ENCODE measurements at regions not wholly inside any gene's neighbourhood (a gene's known extent, or its start where the extent isn't known, plus 50 kb on each side); places are given as distances from the start of the nearest gene placed in this dataset.
"Not testable (repeated sequence)": the region's sequence is repeated elsewhere in the genome, so short reads cannot be mapped to it uniquely, and the experiment has no call there.

DNA sequence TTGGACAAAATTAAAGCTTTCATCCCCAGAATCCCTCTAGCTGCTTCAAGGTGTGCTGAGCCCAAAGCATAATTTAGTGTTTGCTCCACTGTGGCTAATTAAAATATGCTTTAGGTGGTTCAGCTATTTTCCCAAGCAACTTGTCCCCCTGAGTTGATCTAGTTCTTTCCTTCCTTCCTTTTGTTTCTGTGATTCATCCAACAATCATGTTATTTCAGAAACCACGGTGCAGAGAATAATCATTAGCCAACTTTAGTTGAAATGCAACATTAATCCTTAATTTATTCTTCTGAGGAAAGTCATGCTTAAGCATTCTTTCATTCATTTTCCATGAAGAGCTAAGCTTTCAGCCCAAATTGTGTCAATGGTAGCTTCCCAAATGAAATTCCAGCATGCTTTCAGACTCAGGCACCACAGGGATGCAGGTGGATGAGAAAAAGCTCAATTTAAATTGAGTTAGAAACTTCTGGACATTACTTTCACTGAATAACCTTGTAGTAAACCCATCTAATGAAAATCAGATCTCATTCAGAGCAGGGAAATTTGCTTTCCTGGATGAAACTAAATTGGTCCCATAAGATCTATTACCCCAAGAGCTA, 209.0 kb upstream of the NT5E start:
- no peaks in the 10 kb centered on the region for H3K9me3 ChIP-seq (ENCODE audit: control insufficient read depth, low read length)
- TF ChIP-seq CTCF (conservative IDR thresholded peaks at IDR 0.05): no peak
- H3K27me3 Mint-ChIP-seq (ENCODE audit: insufficient read depth): no peaks in the 10 kb centered on the region
- H3K27ac ChIP-seq (ENCODE audit: low read depth, low read length): no peak overlapping the region
- no peak for DNase-seq
- H3K9me3 Mint-ChIP-seq: no peaks in the 10 kb centered on the region
- H3K36me3 ChIP-seq (ENCODE audit: control insufficient read depth, insufficient read depth, low read length): no peaks in the 10 kb centered on the region
- no peaks in the 10 kb centered on the region for H3K36me3 Mint-ChIP-seq (ENCODE audit: low read depth)
- no peak overlapping the region for H3K27ac Mint-ChIP-seq
- H3K4me3 Mint-ChIP-seq: no peak overlapping the region
- no peak overlapping the region for H3K4me3 ChIP-seq (ENCODE audit: low read length)
- no peaks in the 10 kb centered on the region for H3K27me3 ChIP-seq (ENCODE audit: control insufficient read depth, insufficient read depth, low read length, poor library complexity, severe bottlenecking)
- H3K9ac ChIP-seq (ENCODE audit: extremely low read depth, low read length, poor library complexity, severe bottlenecking): no peak overlapping the region
- 84 to 100% methylated on average over 1 of the region's 1 CpG for WGBS, 2 experiments (ENCODE audit: insufficient coverage in 1 of 2, insufficient read length in 1 of 2)
- H3K4me1 Mint-ChIP-seq: no peaks in the 10 kb centered on the region
- no peaks in the 10 kb centered on the region for H3K4me1 ChIP-seq (ENCODE audit: control insufficient read depth, insufficient read depth, low read length)

DNA sequence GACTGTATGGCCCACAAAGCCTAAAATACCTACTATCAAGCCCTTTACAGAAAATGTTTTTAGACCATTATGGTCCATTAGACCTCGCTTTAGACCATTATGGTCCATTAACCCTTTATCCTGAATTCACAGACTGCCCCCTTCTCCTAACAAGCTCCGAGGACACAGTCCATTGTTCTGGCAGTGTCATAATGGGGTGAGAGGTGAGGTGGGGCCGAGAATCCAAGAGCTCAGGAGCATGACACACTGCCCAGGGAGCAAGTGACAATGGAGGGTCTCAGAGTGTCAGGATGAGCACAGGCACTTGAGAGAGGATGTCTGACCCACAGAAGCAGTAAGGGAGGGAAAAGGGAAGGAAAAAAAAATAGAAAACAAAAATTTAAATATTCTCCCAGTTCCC, 212.4 kb upstream of the NT5E start:
- no peak for TF ChIP-seq CTCF (conservative IDR thresholded peaks at IDR 0.05)
- no peaks in the 10 kb centered on the region for H3K4me1 Mint-ChIP-seq
- H3K27me3 Mint-ChIP-seq (ENCODE audit: insufficient read depth): no peaks in the 10 kb centered on the region
- H3K36me3 ChIP-seq (ENCODE audit: control insufficient read depth, insufficient read depth, low read length): no peaks in the 10 kb centered on the region
- DNase-seq: no peak
- no peaks in the 10 kb centered on the region for H3K4me1 ChIP-seq (ENCODE audit: control insufficient read depth, insufficient read depth, low read length)
- no peaks in the 10 kb centered on the region for H3K27me3 ChIP-seq (ENCODE audit: control insufficient read depth, insufficient read depth, low read length, poor library complexity, severe bottlenecking)
- WGBS, 2 experiments (ENCODE audit: insufficient coverage in 1 of 2, insufficient read length in 1 of 2): 76% methylated on average over 3 of the region's 3 CpGs; no CpG with 5 or more reads in 1 of the 2 experiments
- H3K4me3 ChIP-seq (ENCODE audit: low read length): no peak overlapping the region
- H3K27ac ChIP-seq (ENCODE audit: low read depth, low read length): no peak overlapping the region
- H3K9me3 Mint-ChIP-seq: no peaks in the 10 kb centered on the region
- H3K36me3 Mint-ChIP-seq (ENCODE audit: low read depth): no peaks in the 10 kb centered on the region
- H3K27ac Mint-ChIP-seq: no peak overlapping the region
- no peak overlapping the region for H3K4me3 Mint-ChIP-seq
- H3K9ac ChIP-seq (ENCODE audit: extremely low read depth, low read length, poor library complexity, severe bottlenecking): no peak overlapping the region
- no peaks in the 10 kb centered on the region for H3K9me3 ChIP-seq (ENCODE audit: control insufficient read depth, low read length)

DNA sequence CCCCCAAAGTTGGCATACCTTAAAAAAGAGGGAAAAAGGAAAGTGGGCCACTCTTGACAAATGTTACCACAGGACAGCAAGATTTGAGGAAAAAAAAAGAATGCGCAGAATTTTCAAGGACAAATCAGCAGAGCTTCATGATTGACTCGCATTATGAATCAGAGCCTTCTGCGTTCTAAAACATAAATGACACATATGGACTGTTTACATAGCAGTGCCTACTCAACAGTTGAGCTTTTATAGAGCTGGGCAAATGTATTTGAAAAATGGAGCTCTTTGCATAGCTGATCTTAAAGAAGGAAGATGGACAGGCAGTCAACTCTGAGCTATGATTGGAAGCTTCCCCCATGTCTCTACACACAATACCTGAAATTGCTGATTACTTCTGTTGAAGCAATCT, 213.2 kb upstream of the NT5E start:
- Histone ChIP-seq H3K9me3 (ENCODE audit: control insufficient read depth, low read length) (no peaks in the 10 kb centered on the region), H3K27ac (ENCODE audit: low read depth, low read length) (no peak overlapping the region), H3K4me3 (ENCODE audit: low read length) (no peak overlapping the region), H3K36me3 (ENCODE audit: control insufficient read depth, insufficient read depth, low read length) (no peaks in the 10 kb centered on the region), H3K4me1 (ENCODE audit: control insufficient read depth, insufficient read depth, low read length) (no peaks in the 10 kb centered on the region), H3K9ac (ENCODE audit: extremely low read depth, low read length, poor library complexity, severe bottlenecking) (no peak overlapping the region), H3K27me3 (ENCODE audit: control insufficient read depth, insufficient read depth, low read length, poor library complexity, severe bottlenecking) (no peaks in the 10 kb centered on the region)
- no peak for DNase-seq
- no peak overlapping the region for H3K27ac Mint-ChIP-seq
- H3K36me3 Mint-ChIP-seq (ENCODE audit: low read depth): no peaks in the 10 kb centered on the region
- no peaks in the 10 kb centered on the region for H3K9me3 Mint-ChIP-seq
- no peak for TF ChIP-seq CTCF (conservative IDR thresholded peaks at IDR 0.05)
- no peak overlapping the region for H3K4me3 Mint-ChIP-seq
- H3K27me3 Mint-ChIP-seq (ENCODE audit: insufficient read depth): no peaks in the 10 kb centered on the region
- H3K4me1 Mint-ChIP-seq: no peaks in the 10 kb centered on the region
- 75 to 86% methylated on average over 3 of the region's 3 CpGs for WGBS, 2 experiments (ENCODE audit: insufficient coverage in 1 of 2, insufficient read length in 1 of 2)

GRCh38 chr6:85227345-85227744, 222.5 kb upstream of the NT5E start:
- not testable (repeated sequence) for DNase-seq; H3K27me3 Mint-ChIP-seq (ENCODE audit: insufficient read depth); H3K4me1 ChIP-seq (ENCODE audit: control insufficient read depth, insufficient read depth, low read length); H3K9ac ChIP-seq (ENCODE audit: extremely low read depth, low read length, poor library complexity, severe bottlenecking); H3K4me3 Mint-ChIP-seq; H3K27ac ChIP-seq (ENCODE audit: low read depth, low read length); H3K27ac Mint-ChIP-seq; H3K4me3 ChIP-seq (ENCODE audit: low read length); H3K4me1 Mint-ChIP-seq; H3K36me3 Mint-ChIP-seq (ENCODE audit: low read depth); H3K36me3 ChIP-seq (ENCODE audit: control insufficient read depth, insufficient read depth, low read length); H3K27me3 ChIP-seq (ENCODE audit: control insufficient read depth, insufficient read depth, low read length, poor library complexity, severe bottlenecking)
- H3K9me3 Mint-ChIP-seq: peaks cover 38% of the 10 kb centered on the region
- WGBS, 2 experiments (ENCODE audit: insufficient coverage in 1 of 2, insufficient read length in 1 of 2): 80% methylated on average over 1 of the region's 1 CpG; no CpG with 5 or more reads in 1 of the 2 experiments
- H3K9me3 ChIP-seq (ENCODE audit: control insufficient read depth, low read length): peaks cover 10% of the 10 kb centered on the region

DNA sequence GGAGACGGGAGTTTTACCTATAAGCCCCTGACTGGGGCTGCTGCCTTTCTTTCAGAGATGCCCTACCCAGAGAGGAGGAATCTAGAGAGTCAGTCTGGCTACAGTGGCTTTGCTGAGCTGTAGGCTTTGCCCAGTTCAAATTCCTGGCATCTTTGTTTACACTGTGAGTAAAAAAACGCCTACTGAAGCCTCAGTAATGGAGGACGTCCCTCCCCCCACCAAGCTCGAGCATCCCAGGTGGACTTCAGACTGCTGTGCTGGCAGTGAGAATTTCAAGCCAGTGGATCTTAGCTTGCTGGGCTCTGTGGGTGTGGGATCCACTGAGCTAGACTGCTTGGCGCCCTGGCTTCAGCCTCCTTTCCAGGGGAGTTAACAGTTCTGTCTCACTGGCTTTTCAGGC, 237.1 kb upstream of the NT5E start:
- DNase-seq; H3K9ac ChIP-seq (ENCODE audit: extremely low read depth, low read length, poor library complexity, severe bottlenecking); H3K4me1 ChIP-seq (ENCODE audit: control insufficient read depth, insufficient read depth, low read length); H3K4me3 Mint-ChIP-seq; H3K36me3 Mint-ChIP-seq (ENCODE audit: low read depth); H3K27me3 Mint-ChIP-seq (ENCODE audit: insufficient read depth); H3K27ac Mint-ChIP-seq; H3K27me3 ChIP-seq (ENCODE audit: control insufficient read depth, insufficient read depth, low read length, poor library complexity, severe bottlenecking); H3K27ac ChIP-seq (ENCODE audit: low read depth, low read length); H3K4me1 Mint-ChIP-seq; H3K4me3 ChIP-seq (ENCODE audit: low read length); H3K36me3 ChIP-seq (ENCODE audit: control insufficient read depth, insufficient read depth, low read length): not testable (repeated sequence)
- 63 to 64% methylated on average over 4 to 5 of the region's 5 CpGs for WGBS, 2 experiments (ENCODE audit: insufficient coverage in 1 of 2, insufficient read length in 1 of 2)
- H3K9me3 Mint-ChIP-seq: peaks cover 48% of the 10 kb centered on the region
- H3K9me3 ChIP-seq (ENCODE audit: control insufficient read depth, low read length): peaks cover 12% of the 10 kb centered on the region
